ENCODE measurements at regions not wholly inside any gene's neighbourhood (a gene's known extent, or its start where the extent isn't known, plus 50 kb on each side); places are given as distances from the start of the nearest gene placed in this dataset.

DNA sequence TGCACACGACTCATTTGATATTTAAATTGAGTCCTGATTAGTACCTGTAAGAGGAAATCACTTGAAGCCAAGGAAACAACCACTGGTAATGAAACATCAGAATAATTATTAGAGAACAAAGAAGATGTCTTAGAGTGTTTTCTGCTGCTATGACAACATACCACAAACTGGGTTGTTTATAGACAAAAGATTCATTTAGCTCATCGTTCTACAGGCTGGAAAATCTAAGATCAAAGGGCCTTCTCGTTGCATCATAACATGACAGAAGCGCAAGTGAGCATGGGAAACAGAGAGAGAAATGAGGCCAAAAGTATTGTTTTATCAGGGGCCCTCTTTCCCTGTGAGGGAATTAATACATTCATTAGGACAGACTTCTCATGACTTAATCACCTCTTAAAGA, 1024.0 kb upstream of the PCDH9 start:
- no peak for TF ChIP-seq POLR2A (IDR thresholded peaks at IDR 0.05)
- TF ChIP-seq, protein P1, sequence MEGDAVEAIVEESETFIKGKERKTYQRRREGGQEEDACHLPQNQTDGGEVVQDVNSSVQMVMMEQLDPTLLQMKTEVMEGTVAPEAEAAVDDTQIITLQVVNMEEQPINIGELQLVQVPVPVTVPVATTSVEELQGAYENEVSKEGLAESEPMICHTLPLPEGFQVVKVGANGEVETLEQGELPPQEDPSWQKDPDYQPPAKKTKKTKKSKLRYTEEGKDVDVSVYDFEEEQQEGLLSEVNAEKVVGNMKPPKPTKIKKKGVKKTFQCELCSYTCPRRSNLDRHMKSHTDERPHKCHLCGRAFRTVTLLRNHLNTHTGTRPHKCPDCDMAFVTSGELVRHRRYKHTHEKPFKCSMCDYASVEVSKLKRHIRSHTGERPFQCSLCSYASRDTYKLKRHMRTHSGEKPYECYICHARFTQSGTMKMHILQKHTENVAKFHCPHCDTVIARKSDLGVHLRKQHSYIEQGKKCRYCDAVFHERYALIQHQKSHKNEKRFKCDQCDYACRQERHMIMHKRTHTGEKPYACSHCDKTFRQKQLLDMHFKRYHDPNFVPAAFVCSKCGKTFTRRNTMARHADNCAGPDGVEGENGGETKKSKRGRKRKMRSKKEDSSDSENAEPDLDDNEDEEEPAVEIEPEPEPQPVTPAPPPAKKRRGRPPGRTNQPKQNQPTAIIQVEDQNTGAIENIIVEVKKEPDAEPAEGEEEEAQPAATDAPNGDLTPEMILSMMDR (IDR thresholded peaks at IDR 0.05): no peak

Data from upper lobe of left lung (tissue), 4 donors.